ENCODE measurements at regions not wholly inside any gene's neighbourhood (a gene's known extent, or its start where the extent isn't known, plus 50 kb on each side); places are given as distances from the start of the nearest gene placed in this dataset.

DNA sequence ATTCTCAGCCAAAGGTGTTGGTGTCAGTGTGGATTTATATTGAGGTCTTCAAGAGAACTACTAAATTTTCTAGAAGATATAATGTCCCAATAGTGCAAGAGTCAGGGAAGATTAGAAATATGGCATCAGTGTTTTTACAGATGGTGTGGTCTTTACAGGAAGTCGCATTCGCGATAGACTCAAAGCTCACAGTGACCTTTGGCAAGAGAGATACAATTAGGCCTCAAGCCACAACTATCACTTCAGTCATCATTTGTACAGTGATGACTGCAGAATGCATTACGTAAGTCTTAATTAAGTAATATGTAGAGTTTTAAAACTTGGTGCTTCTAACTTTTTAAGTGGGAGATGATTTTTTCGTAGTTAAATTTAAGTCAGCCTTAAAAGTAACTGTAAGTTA is 237.2 kb upstream of the FSTL5 start:
- TF ChIP-seq, protein P1, sequence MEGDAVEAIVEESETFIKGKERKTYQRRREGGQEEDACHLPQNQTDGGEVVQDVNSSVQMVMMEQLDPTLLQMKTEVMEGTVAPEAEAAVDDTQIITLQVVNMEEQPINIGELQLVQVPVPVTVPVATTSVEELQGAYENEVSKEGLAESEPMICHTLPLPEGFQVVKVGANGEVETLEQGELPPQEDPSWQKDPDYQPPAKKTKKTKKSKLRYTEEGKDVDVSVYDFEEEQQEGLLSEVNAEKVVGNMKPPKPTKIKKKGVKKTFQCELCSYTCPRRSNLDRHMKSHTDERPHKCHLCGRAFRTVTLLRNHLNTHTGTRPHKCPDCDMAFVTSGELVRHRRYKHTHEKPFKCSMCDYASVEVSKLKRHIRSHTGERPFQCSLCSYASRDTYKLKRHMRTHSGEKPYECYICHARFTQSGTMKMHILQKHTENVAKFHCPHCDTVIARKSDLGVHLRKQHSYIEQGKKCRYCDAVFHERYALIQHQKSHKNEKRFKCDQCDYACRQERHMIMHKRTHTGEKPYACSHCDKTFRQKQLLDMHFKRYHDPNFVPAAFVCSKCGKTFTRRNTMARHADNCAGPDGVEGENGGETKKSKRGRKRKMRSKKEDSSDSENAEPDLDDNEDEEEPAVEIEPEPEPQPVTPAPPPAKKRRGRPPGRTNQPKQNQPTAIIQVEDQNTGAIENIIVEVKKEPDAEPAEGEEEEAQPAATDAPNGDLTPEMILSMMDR (conservative IDR thresholded peaks at IDR 0.05; ENCODE audit: low read length) = no peak
- TF ChIP-seq EZH2phosphoT487 (IDR thresholded peaks at IDR 0.05; ENCODE audit: borderline replicate concordance, low read depth, low read length) = no peak
